ENCODE measurements at regions not wholly inside any gene's neighbourhood (a gene's known extent, or its start where the extent isn't known, plus 50 kb on each side); places are given as distances from the start of the nearest gene placed in this dataset.
"Not testable (repeated sequence)": the region's sequence is repeated elsewhere in the genome, so short reads cannot be mapped to it uniquely, and the experiment has no call there.

GRCh38 chr2:205865056-205865455, 182.8 kb downstream of the NRP2 start:
- DNase-seq = no peak

- no peak for DNase-seq
Observed at GRCh38 chr2:205864491-205864890, 182.2 kb downstream of the NRP2 start.

- DNase-seq = not testable (repeated sequence)
Observed at GRCh38 chr2:205862761-205863160, 180.5 kb downstream of the NRP2 start.

GRCh38 chr2:205860885-205861284, 178.6 kb downstream of the NRP2 start:
- DNase-seq = no peak

- no peak for DNase-seq
Observed at GRCh38 chr2:205860181-205860580, 177.9 kb downstream of the NRP2 start.

GRCh38 chr2:205858881-205859441, 176.7 kb downstream of the NRP2 start:
- no peak for DNase-seq

- no peak for DNase-seq
Observed at GRCh38 chr2:205858275-205858674, 176.0 kb downstream of the NRP2 start.

GRCh38 chr2:205857520-205858237, 175.4 kb downstream of the NRP2 start:
- no peak for DNase-seq

GRCh38 chr2:205852457-205852856, 170.2 kb downstream of the NRP2 start:
- DNase-seq = no peak

GRCh38 chr2:205850611-205851010, 168.3 kb downstream of the NRP2 start:
- DNase-seq = no peak

GRCh38 chr2:205850132-205850531, 167.8 kb downstream of the NRP2 start:
- DNase-seq = no peak

GRCh38 chr2:205849136-205849535, 166.8 kb downstream of the NRP2 start:
- no peak for DNase-seq

GRCh38 chr2:205848601-205849000, 166.3 kb downstream of the NRP2 start:
- DNase-seq = no peak

Measured in left kidney (tissue), 1 donor.